ENCODE measurements at regions not wholly inside any gene's neighbourhood (a gene's known extent, or its start where the extent isn't known, plus 50 kb on each side); places are given as distances from the start of the nearest gene placed in this dataset.
A peak's percentile ranks its signal among the peaks of the same experiment; 100 is the strongest.

DNA sequence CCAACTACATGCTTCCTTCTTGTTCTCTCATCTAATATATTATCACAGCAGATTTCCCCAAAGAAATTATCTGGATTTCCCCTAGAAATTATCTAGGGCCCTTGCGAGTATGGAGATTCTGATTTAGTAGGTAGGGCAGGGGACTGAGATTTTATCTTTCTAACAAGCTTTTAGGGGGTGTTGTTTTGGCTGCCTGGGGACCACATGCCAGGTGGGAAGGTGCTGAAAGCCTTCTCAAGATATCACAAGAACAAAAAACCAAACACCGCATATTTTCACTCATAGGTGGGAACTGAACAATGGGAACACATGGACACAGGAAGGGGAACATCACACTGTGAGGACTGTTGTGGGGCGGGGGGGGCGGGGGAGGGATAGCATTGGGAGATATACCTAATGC, 146.5 kb upstream of the CDH10 start:
- no peaks in the 10 kb centered on the region for H3K9me3 ChIP-seq (ENCODE audit: control insufficient read depth, insufficient read depth, low read length)
- no CpG with 5 or more reads among the region's 4 CpGs for WGBS (ENCODE audit: insufficient coverage)
- no peak for DNase-seq (ENCODE audit: low read depth in 4 of 6, low spot score in 6 of 6)

DNA sequence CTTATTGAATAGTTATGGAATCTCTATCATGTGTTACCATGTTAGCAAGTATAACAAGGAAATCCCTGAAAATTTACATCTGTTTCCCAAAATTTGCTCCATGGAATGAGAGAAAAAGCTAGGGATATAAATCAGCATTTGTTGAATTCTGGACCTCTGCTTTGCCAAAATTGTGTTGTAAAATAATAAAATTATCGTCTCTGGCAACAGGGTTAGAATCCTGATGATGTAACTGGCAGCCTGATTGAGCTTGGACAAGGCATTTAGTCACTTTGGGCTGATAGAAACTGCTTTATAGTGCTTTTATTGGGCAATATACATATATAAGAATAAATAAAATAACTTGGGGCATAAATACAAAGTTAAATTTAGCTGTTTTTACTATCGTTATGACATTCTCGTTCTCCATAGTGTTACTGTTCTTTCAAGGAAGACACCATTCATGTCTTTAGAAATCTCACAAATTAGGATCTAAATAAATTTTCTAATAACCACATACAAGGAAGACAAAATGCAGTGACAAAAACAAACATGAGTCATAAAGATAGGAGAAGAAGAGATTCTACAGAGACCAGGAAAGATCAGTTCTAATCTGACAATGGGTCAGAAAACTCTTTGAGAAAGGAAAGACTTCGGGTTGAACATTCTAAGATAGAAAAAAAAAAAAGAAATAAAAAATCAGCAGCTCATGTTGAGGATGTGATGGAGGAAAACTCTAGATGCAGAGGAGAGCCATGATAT, 145.0 kb upstream of the CDH10 start:
- Histone ChIP-seq H3K4me3 (ENCODE audit: low read depth, low read length) (no peak overlapping the region), H3K9me3 (ENCODE audit: control insufficient read depth, insufficient read depth, low read length) (no peaks in the 10 kb centered on the region), H3K36me3 (ENCODE audit: control insufficient read depth, insufficient read depth, low read length) (no peaks in the 10 kb centered on the region), H3K27ac (ENCODE audit: low read depth, low read length) (no peak overlapping the region), H3K4me1 (ENCODE audit: control insufficient read depth, insufficient read depth, low read length) (no peaks in the 10 kb centered on the region), H3K27me3 (ENCODE audit: control insufficient read depth, insufficient read depth, low read length) (no peaks in the 10 kb centered on the region)
- DNase-seq (ENCODE audit: low read depth in 4 of 6, low spot score in 6 of 6), result no peak
- WGBS (ENCODE audit: insufficient coverage), result 100% methylated on average over 1 of the region's 4 CpGs

More for the DNA sequence above, 146.5 kb upstream of the CDH10 start:
- H3K4me1 ChIP-seq (ENCODE audit: control insufficient read depth, insufficient read depth, low read length), result no peaks in the 10 kb centered on the region
- H3K36me3 ChIP-seq (ENCODE audit: control insufficient read depth, insufficient read depth, low read length), result no peaks in the 10 kb centered on the region
- no peak overlapping the region for H3K27ac ChIP-seq (ENCODE audit: low read depth, low read length)
- no peaks in the 10 kb centered on the region for H3K27me3 ChIP-seq (ENCODE audit: control insufficient read depth, insufficient read depth, low read length)
- H3K4me3 ChIP-seq (ENCODE audit: low read depth, low read length), result no peak overlapping the region

DNA sequence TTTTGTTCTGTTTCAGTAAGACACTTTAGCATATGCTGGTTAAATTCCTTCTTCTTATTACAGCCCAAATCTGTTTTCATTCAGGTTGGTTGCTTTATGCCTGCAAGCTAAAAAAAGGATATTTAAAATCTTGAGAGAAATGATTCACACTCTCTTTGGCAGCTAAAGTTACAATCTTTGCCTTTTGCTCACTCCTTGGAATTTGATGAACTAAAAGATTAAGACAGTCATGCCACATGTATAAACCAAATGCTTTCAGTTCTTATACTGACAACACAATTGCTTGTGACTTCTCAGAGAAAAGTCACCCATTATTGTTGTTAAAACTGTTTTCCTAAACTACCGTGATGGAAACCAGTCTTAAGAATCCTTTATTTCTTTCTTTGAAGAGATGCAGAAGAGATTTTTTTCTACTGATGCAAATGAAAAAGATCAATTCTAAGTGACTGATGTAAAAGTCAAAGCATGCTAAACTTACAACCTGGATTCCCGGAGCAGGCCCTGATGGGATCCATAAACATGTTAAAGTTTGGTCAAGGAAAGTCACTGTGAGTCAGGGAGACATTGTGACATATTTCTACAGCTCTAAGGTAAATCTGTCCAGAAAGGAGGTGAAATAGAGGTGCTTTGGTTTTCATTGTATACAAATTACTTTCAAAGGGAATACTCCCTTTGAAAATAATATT, 144.2 kb upstream of the CDH10 start:
- DNase-seq (ENCODE audit: low read depth in 4 of 6, low spot score in 6 of 6), result peak in 2 of 6 donors; percentile 2 to 72
- Histone ChIP-seq H3K27ac (ENCODE audit: low read depth, low read length) (no peak overlapping the region), H3K4me3 (ENCODE audit: low read depth, low read length) (no peak overlapping the region), H3K27me3 (ENCODE audit: control insufficient read depth, insufficient read depth, low read length) (no peaks in the 10 kb centered on the region), H3K4me1 (ENCODE audit: control insufficient read depth, insufficient read depth, low read length) (no peaks in the 10 kb centered on the region), H3K9me3 (ENCODE audit: control insufficient read depth, insufficient read depth, low read length) (no peaks in the 10 kb centered on the region), H3K36me3 (ENCODE audit: control insufficient read depth, insufficient read depth, low read length) (no peaks in the 10 kb centered on the region)
- WGBS (ENCODE audit: insufficient coverage), result 60% methylated on average over 1 of the region's 2 CpGs

DNA sequence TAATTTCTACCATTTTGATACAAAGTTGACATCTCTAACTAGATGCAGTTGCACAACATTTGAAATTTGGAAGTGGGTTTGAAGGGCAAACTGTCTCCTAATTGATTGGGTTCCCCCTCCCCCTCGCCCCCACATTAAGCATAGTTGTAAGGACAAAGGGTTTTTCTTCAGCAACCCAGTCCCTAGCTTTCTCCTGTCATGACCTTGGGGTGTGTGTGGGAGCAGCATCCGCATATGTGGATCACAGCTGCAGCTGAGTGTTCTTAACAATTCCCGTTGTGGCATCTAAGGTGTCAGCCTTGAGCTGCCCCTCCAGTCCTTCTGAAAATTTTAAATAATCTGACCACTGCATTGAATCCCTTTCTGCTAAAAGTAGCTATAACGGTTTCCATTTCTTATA, 141.3 kb upstream of the CDH10 start:
- Histone ChIP-seq H3K9me3 (ENCODE audit: control insufficient read depth, insufficient read depth, low read length) (no peaks in the 10 kb centered on the region), H3K4me1 (ENCODE audit: control insufficient read depth, insufficient read depth, low read length) (no peaks in the 10 kb centered on the region), H3K27ac (ENCODE audit: low read depth, low read length) (no peak overlapping the region), H3K36me3 (ENCODE audit: control insufficient read depth, insufficient read depth, low read length) (no peaks in the 10 kb centered on the region), H3K4me3 (ENCODE audit: low read depth, low read length) (no peak overlapping the region), H3K27me3 (ENCODE audit: control insufficient read depth, insufficient read depth, low read length) (no peaks in the 10 kb centered on the region)
- no peak for DNase-seq (ENCODE audit: low read depth in 4 of 6, low spot score in 6 of 6)
- 79% methylated on average over 2 of the region's 4 CpGs for WGBS (ENCODE audit: insufficient coverage)

DNA sequence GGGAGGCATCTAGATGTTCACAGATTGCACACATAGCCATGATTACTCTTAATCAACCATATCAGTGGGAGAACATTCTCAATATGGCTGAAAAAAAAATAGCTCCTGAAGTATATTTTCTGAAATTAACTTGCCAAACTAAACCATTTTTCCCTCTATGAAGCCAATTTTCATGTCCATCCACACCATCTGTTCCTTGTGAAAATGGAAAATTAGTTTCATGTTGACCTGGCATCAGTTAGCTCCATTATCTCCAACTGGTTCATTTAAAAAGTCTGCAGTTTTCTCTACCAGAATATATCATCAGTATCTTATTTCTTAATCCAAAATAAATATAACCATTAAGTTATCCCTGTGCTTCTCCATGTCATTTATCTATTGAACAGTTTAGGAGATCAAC, 138.8 kb upstream of the CDH10 start:
- H3K4me3 ChIP-seq (ENCODE audit: low read depth, low read length), result no peak overlapping the region
- no peak overlapping the region for H3K27ac ChIP-seq (ENCODE audit: low read depth, low read length)
- H3K36me3 ChIP-seq (ENCODE audit: control insufficient read depth, insufficient read depth, low read length), result no peaks in the 10 kb centered on the region
- H3K27me3 ChIP-seq (ENCODE audit: control insufficient read depth, insufficient read depth, low read length), result no peaks in the 10 kb centered on the region
- no peaks in the 10 kb centered on the region for H3K4me1 ChIP-seq (ENCODE audit: control insufficient read depth, insufficient read depth, low read length)
- H3K9me3 ChIP-seq (ENCODE audit: control insufficient read depth, insufficient read depth, low read length), result no peaks in the 10 kb centered on the region
- DNase-seq (ENCODE audit: low read depth in 4 of 6, low spot score in 6 of 6), result peak in 1 of 6 donors; percentile 12

DNA sequence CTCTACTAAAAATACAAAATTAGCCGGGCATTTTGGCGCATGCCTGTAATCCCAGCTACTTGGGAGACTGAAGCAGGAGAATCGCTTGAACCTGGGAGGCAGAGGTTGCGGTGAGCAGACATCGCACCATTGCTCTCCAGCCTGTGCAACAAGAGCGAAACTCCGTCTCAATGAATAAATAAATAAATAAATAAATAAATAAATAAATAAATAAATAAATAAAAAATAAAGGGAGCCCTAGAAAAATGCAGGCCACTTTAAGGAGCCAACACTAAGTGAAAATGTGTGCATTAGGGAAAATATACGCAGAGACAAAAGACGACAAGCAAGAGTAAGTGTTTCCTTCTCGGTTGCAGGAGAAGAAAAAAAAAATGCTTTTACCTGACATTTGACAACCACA, 132.6 kb upstream of the CDH10 start:
- Histone ChIP-seq H3K27me3 (ENCODE audit: control insufficient read depth, insufficient read depth, low read length) (no peaks in the 10 kb centered on the region), H3K27ac (ENCODE audit: low read depth, low read length) (no peak overlapping the region), H3K36me3 (ENCODE audit: control insufficient read depth, insufficient read depth, low read length) (no peaks in the 10 kb centered on the region), H3K4me1 (ENCODE audit: control insufficient read depth, insufficient read depth, low read length) (no peaks in the 10 kb centered on the region), H3K4me3 (ENCODE audit: low read depth, low read length) (no peak overlapping the region), H3K9me3 (ENCODE audit: control insufficient read depth, insufficient read depth, low read length) (no peaks in the 10 kb centered on the region)
- 100% methylated on average over 2 of the region's 10 CpGs for WGBS (ENCODE audit: insufficient coverage)
- DNase-seq (ENCODE audit: low read depth in 4 of 6, low spot score in 6 of 6), result no peak

DNA sequence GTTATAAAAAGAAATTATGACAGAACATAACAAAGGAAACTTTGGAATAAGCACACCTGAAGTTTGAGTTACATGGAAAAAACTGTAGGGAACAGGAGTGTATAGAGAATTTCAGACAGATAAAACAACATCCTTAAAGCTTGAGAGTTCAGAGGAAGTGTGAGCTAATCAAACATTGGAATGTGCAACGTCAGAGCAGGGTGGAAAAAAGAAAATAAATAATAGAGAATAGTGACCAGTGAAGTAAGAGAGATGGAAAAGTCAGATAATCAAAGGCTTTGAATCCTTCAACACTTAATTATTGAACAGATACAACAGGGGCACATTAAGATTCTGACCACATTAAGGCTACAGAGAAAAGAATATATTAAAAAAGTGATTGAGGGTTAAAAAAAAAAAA, 128.5 kb upstream of the CDH10 start:
- no peak for DNase-seq (ENCODE audit: low read depth in 4 of 6, low spot score in 6 of 6)
- Histone ChIP-seq H3K9me3 (ENCODE audit: control insufficient read depth, insufficient read depth, low read length) (no peaks in the 10 kb centered on the region), H3K27ac (ENCODE audit: low read depth, low read length) (no peak overlapping the region), H3K4me1 (ENCODE audit: control insufficient read depth, insufficient read depth, low read length) (no peaks in the 10 kb centered on the region), H3K36me3 (ENCODE audit: control insufficient read depth, insufficient read depth, low read length) (no peaks in the 10 kb centered on the region), H3K4me3 (ENCODE audit: low read depth, low read length) (no peak overlapping the region), H3K27me3 (ENCODE audit: control insufficient read depth, insufficient read depth, low read length) (no peaks in the 10 kb centered on the region)
- WGBS (ENCODE audit: insufficient coverage), result no CpG with 5 or more reads among the region's 1 CpG

DNA sequence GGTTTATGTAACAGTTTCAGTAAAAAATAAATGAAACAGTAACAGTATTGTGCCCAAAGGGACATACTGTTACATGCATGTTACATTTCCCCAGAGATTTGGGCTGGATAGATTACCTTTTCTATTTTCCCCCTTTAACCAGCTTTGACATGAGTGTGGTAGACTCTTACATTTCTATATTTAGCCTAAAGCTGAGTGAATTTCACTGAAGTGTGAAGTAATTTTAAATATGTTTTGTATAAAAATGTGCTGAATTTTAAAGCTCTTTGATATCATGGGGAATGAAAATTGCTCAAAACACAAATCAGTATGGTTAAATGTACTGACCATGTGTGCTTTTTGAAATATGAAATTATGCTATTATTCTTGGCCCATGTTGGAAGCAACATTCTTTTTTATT, 122.3 kb upstream of the CDH10 start:
- DNase-seq (ENCODE audit: low read depth in 4 of 6, low spot score in 6 of 6), result peak in 2 of 6 donors; percentile 7 to 11
- Histone ChIP-seq H3K4me1 (ENCODE audit: control insufficient read depth, insufficient read depth, low read length) (no peaks in the 10 kb centered on the region), H3K9me3 (ENCODE audit: control insufficient read depth, insufficient read depth, low read length) (no peaks in the 10 kb centered on the region), H3K4me3 (ENCODE audit: low read depth, low read length) (no peak overlapping the region), H3K27ac (ENCODE audit: low read depth, low read length) (no peak overlapping the region), H3K36me3 (ENCODE audit: control insufficient read depth, insufficient read depth, low read length) (no peaks in the 10 kb centered on the region), H3K27me3 (ENCODE audit: control insufficient read depth, insufficient read depth, low read length) (no peaks in the 10 kb centered on the region)

DNA sequence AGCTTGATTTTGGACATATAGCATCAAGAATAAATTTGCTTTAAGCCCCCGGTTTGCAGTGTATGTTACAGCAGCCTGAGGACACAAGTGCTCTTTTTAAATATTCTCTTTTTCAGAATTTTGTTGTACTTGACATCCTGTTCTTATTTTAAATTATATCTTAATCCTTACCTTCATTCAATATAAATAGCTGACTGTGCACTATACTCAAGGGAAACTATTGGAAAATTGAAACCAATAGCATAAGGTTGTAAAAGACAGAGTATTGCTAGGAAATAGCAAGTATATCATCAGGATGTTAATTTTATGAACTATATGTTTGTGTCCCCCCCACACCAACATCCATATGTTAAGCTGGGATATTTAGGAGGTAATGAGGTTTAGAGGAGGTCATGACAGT, 120.4 kb upstream of the CDH10 start:
- no peaks in the 10 kb centered on the region for H3K27me3 ChIP-seq (ENCODE audit: control insufficient read depth, insufficient read depth, low read length)
- H3K36me3 ChIP-seq (ENCODE audit: control insufficient read depth, insufficient read depth, low read length), result no peaks in the 10 kb centered on the region
- no peak for DNase-seq (ENCODE audit: low read depth in 4 of 6, low spot score in 6 of 6)
- H3K4me1 ChIP-seq (ENCODE audit: control insufficient read depth, insufficient read depth, low read length), result no peaks in the 10 kb centered on the region
- H3K27ac ChIP-seq (ENCODE audit: low read depth, low read length), result no peak overlapping the region
- H3K9me3 ChIP-seq (ENCODE audit: control insufficient read depth, insufficient read depth, low read length), result peaks cover 7% of the 10 kb centered on the region
- H3K4me3 ChIP-seq (ENCODE audit: low read depth, low read length), result no peak overlapping the region
- WGBS (ENCODE audit: insufficient coverage), result no CpG with 5 or more reads among the region's 1 CpG

DNA sequence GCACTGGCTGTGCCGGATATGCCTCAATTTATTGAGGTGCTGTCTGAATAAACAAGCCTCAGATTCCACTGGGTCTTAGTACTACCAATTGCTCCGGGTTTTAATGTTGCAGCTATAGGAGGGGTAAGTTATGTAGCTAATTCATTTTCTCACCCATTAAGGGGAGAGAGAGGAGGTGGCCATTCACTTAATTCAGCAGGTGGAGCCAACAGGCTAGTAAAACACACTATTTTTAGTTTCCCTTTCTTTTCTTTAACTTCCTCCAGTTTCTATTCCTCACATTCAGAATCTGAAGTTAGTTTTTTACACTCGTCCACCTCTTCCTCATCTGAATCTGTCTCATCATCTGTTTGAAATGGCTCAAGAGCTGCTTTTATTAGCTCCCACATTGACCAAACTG, 105.6 kb upstream of the CDH10 start:
- DNase-seq (ENCODE audit: low read depth in 4 of 6, low spot score in 6 of 6), result no peak
- Histone ChIP-seq H3K9me3 (ENCODE audit: control insufficient read depth, insufficient read depth, low read length) (no peaks in the 10 kb centered on the region), H3K4me1 (ENCODE audit: control insufficient read depth, insufficient read depth, low read length) (no peaks in the 10 kb centered on the region), H3K27ac (ENCODE audit: low read depth, low read length) (no peak overlapping the region), H3K27me3 (ENCODE audit: control insufficient read depth, insufficient read depth, low read length) (no peaks in the 10 kb centered on the region), H3K36me3 (ENCODE audit: control insufficient read depth, insufficient read depth, low read length) (no peaks in the 10 kb centered on the region), H3K4me3 (ENCODE audit: low read depth, low read length) (no peak overlapping the region)
- 63% methylated on average over 2 of the region's 3 CpGs for WGBS (ENCODE audit: insufficient coverage)

All from spinal cord (tissue), 9 donors.